ENCODE measurements at regions not wholly inside any gene's neighbourhood (a gene's known extent, or its start where the extent isn't known, plus 50 kb on each side); places are given as distances from the start of the nearest gene placed in this dataset.

DNA sequence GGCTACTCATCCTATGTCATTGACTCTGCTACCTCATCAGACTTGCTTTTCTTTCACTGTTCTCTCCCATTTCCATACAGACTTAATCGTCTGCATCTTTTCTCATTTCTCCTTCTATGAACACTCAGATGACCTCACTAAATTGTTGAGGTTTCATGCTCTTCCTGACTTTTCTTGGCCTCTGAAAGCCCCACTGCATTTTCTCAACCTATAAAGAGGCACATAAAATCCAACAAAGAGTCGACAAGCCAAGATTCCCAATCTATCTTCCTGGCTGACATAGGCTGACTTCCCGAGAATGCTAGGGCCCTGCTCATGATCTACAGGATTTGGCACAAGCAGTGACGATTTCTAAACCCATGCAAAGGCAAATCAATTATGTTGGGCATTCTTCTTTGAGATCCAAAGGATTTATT, 280.8 kb upstream of the DPYD start:
- TF ChIP-seq POLR2A (IDR thresholded peaks at IDR 0.05) = no peak
- TF ChIP-seq, protein P1, sequence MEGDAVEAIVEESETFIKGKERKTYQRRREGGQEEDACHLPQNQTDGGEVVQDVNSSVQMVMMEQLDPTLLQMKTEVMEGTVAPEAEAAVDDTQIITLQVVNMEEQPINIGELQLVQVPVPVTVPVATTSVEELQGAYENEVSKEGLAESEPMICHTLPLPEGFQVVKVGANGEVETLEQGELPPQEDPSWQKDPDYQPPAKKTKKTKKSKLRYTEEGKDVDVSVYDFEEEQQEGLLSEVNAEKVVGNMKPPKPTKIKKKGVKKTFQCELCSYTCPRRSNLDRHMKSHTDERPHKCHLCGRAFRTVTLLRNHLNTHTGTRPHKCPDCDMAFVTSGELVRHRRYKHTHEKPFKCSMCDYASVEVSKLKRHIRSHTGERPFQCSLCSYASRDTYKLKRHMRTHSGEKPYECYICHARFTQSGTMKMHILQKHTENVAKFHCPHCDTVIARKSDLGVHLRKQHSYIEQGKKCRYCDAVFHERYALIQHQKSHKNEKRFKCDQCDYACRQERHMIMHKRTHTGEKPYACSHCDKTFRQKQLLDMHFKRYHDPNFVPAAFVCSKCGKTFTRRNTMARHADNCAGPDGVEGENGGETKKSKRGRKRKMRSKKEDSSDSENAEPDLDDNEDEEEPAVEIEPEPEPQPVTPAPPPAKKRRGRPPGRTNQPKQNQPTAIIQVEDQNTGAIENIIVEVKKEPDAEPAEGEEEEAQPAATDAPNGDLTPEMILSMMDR (IDR thresholded peaks at IDR 0.05) = no peak
